ENCODE measurements at regions not wholly inside any gene's neighbourhood (a gene's known extent, or its start where the extent isn't known, plus 50 kb on each side); places are given as distances from the start of the nearest gene placed in this dataset.

GRCh38 chr14:42802346-42802745 lies 1195.7 kb downstream of the LRFN5 start (continued):
- TF ChIP-seq RBAK (tag by site-specific recombination; IDR thresholded peaks at IDR 0.05) (no peak), ZSCAN18 (tag by site-specific recombination; IDR thresholded peaks at IDR 0.05) (no peak), ELK4 (IDR thresholded peaks at IDR 0.05; ENCODE audit: borderline replicate concordance, low read depth, low read length) (no peak), ZNF18 (tag by site-specific recombination; IDR thresholded peaks at IDR 0.05) (no peak)

- TF ChIP-seq ZNF658 (tag by site-specific recombination; IDR thresholded peaks at IDR 0.05), result no peak
- TF ChIP-seq ZBTB26 (tag by site-specific recombination; optimal IDR thresholded peaks at IDR 0.05), result no peak
- TF ChIP-seq ZBTB8A (tag by site-specific recombination; IDR thresholded peaks at IDR 0.05), result no peak
- no peak for TF ChIP-seq ZNF664 (tag by site-specific recombination; IDR thresholded peaks at IDR 0.05)
- no peak for TF ChIP-seq ZNF416 (tag by site-specific recombination; IDR thresholded peaks at IDR 0.05)
- TF ChIP-seq KLF17 (tag by site-specific recombination; IDR thresholded peaks at IDR 0.05), result no peak
- no peak for TF ChIP-seq ZNF558 (tag by site-specific recombination; IDR thresholded peaks at IDR 0.05)
- TF ChIP-seq ZSCAN23 (tag by site-specific recombination; IDR thresholded peaks at IDR 0.05), result no peak
- TF ChIP-seq ZNF223 (tag by site-specific recombination; IDR thresholded peaks at IDR 0.05), result no peak
- no peak for TF ChIP-seq ZNF132 (tag by site-specific recombination; IDR thresholded peaks at IDR 0.05; ENCODE audit: borderline replicate concordance)
- no peak for TF ChIP-seq ZNF16 (tag by site-specific recombination; IDR thresholded peaks at IDR 0.05; ENCODE audit: low read depth)
- TF ChIP-seq ZNF626 (tag by site-specific recombination; IDR thresholded peaks at IDR 0.05), result no peak
- no peak for TF ChIP-seq ZNF510 (tag by site-specific recombination; IDR thresholded peaks at IDR 0.05; ENCODE audit: insufficient replicate concordance)
- no peak for TF ChIP-seq HOXC10 (CRISPR knock-in tag; IDR thresholded peaks at IDR 0.05)
- no peak for TF ChIP-seq YY2 (tag by site-specific recombination; IDR thresholded peaks at IDR 0.05)
- TF ChIP-seq ZFP3 (tag by site-specific recombination; IDR thresholded peaks at IDR 0.05; ENCODE audit: low read depth), result no peak
- no peak for TF ChIP-seq WT1 (tag by site-specific recombination; IDR thresholded peaks at IDR 0.05)
- TF ChIP-seq SCRT2 (tag by site-specific recombination; IDR thresholded peaks at IDR 0.05), result no peak
- no peak for TF ChIP-seq MYNN (tag by site-specific recombination; IDR thresholded peaks at IDR 0.05; ENCODE audit: borderline replicate concordance)
- Histone ChIP-seq H3K4me1 (ENCODE audit: control insufficient read depth, insufficient read depth, low read length) (no peaks in the 10 kb centered on the region), H3K36me3 (ENCODE audit: control insufficient read depth in 2 of 2, insufficient read depth in 1 of 2, low read length in 2 of 2) (no peaks in the 10 kb centered on the region), H3K4me3 (ENCODE audit: low read depth, low read length) (no peak overlapping the region), H3K27ac (ENCODE audit: extremely low read depth, low read depth, low read length) (no peak overlapping the region), H3K9me3 (ENCODE audit: control insufficient read depth, insufficient read depth, low read depth, low read length) (no peaks in the 10 kb centered on the region)
- POLR2A ChIA-PET, result no interaction called here
- CTCF ChIA-PET, result no interaction called here
Measured at GRCh38 chr14:42792166-42792565, 1185.5 kb downstream of the LRFN5 start.

Measured in HEK293 (cell line).